ENCODE measurements at regions not wholly inside any gene's neighbourhood (a gene's known extent, or its start where the extent isn't known, plus 50 kb on each side); places are given as distances from the start of the nearest gene placed in this dataset.

DNA sequence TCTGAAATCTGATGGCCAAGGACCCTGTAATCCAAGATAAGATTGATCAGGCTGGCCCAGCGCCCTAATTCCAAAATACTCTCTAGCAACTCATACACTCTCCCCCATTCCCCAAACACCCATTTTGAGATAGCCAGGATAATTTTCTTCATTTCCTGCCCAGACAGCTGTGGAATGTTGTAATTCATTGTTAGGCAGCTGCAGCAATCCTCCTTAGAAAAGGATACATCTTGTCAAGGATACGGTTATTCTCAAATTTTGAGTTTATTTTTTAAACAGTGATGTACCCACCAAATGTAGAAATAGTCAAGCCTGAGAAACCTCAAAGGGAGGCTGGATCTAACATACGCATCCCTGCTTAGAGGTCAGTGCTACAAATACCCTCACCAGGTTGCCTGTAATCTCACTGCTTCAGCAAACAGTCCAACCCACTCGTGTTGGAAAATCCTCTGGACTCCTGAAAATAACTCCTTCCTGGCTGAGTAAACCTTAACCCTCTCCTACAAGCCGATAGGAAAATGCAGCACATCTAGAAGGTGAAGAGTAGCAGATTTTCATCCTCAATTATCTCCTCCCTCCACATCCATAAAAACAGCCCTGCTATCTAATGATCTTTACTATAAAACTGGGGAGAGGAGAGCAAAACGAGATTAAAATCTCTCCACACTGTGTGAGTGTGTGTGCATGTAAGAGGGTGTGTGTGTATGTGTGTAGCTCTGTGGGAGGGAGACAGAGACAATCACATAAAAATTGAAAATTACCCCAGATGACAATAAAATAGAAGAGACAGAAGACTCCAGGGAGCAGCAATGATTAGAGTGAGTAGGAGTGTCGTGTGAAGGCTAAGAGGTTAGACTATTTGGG lies 683.1 kb downstream of the DIAPH3 start:
- Histone ChIP-seq H3K27ac (replicated peaks) (no peak overlapping the region), H3K4me3 (replicated peaks; ENCODE audit: insufficient read depth, low read length) (no peak overlapping the region), H3K27me3 (ENCODE audit: insufficient read depth, poor library complexity, severe bottlenecking) (no peaks in the 10 kb centered on the region)
- TF ChIP-seq POLR2AphosphoS5 (IDR thresholded peaks at IDR 0.05; ENCODE audit: low read depth) (no peak), CTCF (IDR thresholded peaks at IDR 0.05; ENCODE audit: insufficient read depth, low read length) (no peak), SPI1 (IDR thresholded peaks at IDR 0.05; ENCODE audit: borderline replicate concordance, low read depth) (no peak), GABPA (IDR thresholded peaks at IDR 0.05; ENCODE audit: low read depth) (no peak), REST (IDR thresholded peaks at IDR 0.05; ENCODE audit: insufficient replicate concordance, low read depth) (no peak)
- DNase-seq (ENCODE audit: low read depth in 1 of 2, low spot score in 1 of 2): no peak

DNA sequence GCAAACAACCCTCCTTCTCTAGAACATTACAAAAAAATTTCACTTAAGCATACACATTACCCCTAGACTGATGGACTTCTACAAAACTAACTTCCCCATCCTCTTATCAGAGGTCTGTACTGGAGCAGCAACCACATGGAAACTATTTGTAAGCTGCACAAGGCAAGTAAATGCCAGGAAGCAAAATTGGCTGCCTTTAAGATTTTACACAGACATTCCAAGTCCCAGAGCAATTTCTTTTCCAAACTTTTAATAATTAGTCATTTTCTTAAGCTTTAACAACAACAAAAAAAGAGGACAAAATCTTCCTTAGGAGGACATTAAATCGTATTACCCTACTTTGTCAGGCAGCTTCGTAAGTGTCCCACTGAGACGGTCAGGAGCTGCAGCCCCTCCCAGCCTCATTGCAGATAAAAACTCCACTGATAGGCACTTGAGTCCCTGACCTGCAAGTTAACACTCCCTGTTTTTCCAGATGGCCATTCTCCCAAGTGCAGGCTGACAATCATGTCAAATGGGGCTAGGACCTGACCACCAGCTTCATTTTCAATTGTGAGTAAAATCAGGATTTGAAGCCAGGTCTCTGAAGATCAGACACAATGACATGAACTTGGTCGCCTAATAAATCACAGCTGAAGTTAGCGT lies 680.1 kb downstream of the DIAPH3 start:
- peaks cover 2% of the 10 kb centered on the region for H3K27me3 ChIP-seq (ENCODE audit: insufficient read depth, poor library complexity, severe bottlenecking)
- TF ChIP-seq GABPA (IDR thresholded peaks at IDR 0.05; ENCODE audit: low read depth): no peak
- TF ChIP-seq CTCF (IDR thresholded peaks at IDR 0.05; ENCODE audit: insufficient read depth, low read length): no peak
- TF ChIP-seq POLR2AphosphoS5 (IDR thresholded peaks at IDR 0.05; ENCODE audit: low read depth): no peak
- no peak for TF ChIP-seq REST (IDR thresholded peaks at IDR 0.05; ENCODE audit: insufficient replicate concordance, low read depth)
- TF ChIP-seq SPI1 (IDR thresholded peaks at IDR 0.05; ENCODE audit: borderline replicate concordance, low read depth): no peak
- no peak for DNase-seq (ENCODE audit: low read depth in 1 of 2, low spot score in 1 of 2)
- H3K4me3 ChIP-seq (replicated peaks; ENCODE audit: insufficient read depth, low read length): no peak overlapping the region
- no peak overlapping the region for H3K27ac ChIP-seq (replicated peaks)

DNA sequence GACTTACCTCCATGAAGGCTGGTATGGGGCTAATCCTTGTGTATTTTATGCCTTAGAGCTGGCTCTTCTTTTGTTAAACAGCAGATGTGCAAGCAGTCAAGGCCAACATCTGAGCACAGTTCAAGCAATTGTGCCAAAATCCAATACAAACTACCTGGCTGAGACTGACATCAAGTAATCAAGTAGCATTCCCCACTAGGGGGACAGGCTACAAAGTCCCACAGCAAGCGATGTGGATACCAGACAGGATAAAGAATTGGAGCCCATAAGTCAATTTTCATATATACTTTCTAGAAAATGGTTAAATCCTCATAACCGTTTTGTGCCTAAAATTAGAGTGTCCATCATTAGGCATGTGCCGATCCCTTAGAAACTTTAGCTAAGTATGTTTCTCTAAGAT lies 675.8 kb downstream of the DIAPH3 start:
- no peak overlapping the region for H3K4me3 ChIP-seq (replicated peaks; ENCODE audit: insufficient read depth, low read length)
- H3K27me3 ChIP-seq (ENCODE audit: insufficient read depth, poor library complexity, severe bottlenecking): peaks cover 7% of the 10 kb centered on the region
- H3K27ac ChIP-seq (replicated peaks): no peak overlapping the region
- no peak for DNase-seq (ENCODE audit: low read depth in 1 of 2, low spot score in 1 of 2)
- TF ChIP-seq REST (IDR thresholded peaks at IDR 0.05; ENCODE audit: insufficient replicate concordance, low read depth): no peak
- TF ChIP-seq CTCF (IDR thresholded peaks at IDR 0.05; ENCODE audit: insufficient read depth, low read length): no peak
- TF ChIP-seq GABPA (IDR thresholded peaks at IDR 0.05; ENCODE audit: low read depth): no peak
- no peak for TF ChIP-seq POLR2AphosphoS5 (IDR thresholded peaks at IDR 0.05; ENCODE audit: low read depth)
- no peak for TF ChIP-seq SPI1 (IDR thresholded peaks at IDR 0.05; ENCODE audit: borderline replicate concordance, low read depth)

Measured in HL-60 (cell line).